ENCODE measurements at regions not wholly inside any gene's neighbourhood (a gene's known extent, or its start where the extent isn't known, plus 50 kb on each side); places are given as distances from the start of the nearest gene placed in this dataset.

DNA sequence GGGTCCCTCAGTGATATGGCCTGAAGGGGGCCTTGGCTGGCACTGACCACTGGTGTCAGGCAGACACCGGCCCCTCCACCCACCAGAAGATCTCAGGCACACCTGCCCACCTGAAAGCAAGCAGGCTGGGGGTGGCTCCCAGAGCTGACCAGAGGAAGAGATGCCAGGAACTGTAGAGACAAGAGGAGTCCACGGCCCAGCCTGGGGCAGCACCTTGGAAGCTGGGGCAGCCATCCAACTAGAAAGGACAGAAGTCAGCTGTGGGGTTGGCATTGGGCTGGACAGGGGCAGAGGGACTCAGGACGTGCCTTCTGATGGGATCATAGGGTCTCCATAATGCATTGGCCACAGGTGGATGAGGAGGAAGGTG is 144.3 kb downstream of the ZNF248 start:
- peaks cover 2% of the 10 kb centered on the region for H3K4me1 ChIP-seq (ENCODE audit: insufficient read depth, insufficient read length)
- no peak for DNase-seq (ENCODE audit: low read depth, low spot score)
- H3K4me3 ChIP-seq (ENCODE audit: insufficient read length, low read depth): no peak overlapping the region
- no peaks in the 10 kb centered on the region; the same call in 1 of the 2 replicates for H3K9me3 ChIP-seq (ENCODE audit: insufficient read depth, low read length)
- TF ChIP-seq YY1 (IDR thresholded peaks at IDR 0.05; ENCODE audit: insufficient read depth, insufficient read length): no peak
- TF ChIP-seq SUZ12 (IDR thresholded peaks at IDR 0.05; ENCODE audit: extremely low read depth, insufficient read depth, insufficient read length): no peak
- TF ChIP-seq ZNF274 (IDR thresholded peaks at IDR 0.05; ENCODE audit: low read depth, low read length): no peak
- H3K36me3 ChIP-seq (ENCODE audit: insufficient read depth, insufficient read length, low read length): no peaks in the 10 kb centered on the region
- H3K27me3 ChIP-seq (ENCODE audit: insufficient read depth, insufficient read length): no peaks in the 10 kb centered on the region
- H3K9ac ChIP-seq (ENCODE audit: insufficient read length, low read depth): no peak overlapping the region

DNA sequence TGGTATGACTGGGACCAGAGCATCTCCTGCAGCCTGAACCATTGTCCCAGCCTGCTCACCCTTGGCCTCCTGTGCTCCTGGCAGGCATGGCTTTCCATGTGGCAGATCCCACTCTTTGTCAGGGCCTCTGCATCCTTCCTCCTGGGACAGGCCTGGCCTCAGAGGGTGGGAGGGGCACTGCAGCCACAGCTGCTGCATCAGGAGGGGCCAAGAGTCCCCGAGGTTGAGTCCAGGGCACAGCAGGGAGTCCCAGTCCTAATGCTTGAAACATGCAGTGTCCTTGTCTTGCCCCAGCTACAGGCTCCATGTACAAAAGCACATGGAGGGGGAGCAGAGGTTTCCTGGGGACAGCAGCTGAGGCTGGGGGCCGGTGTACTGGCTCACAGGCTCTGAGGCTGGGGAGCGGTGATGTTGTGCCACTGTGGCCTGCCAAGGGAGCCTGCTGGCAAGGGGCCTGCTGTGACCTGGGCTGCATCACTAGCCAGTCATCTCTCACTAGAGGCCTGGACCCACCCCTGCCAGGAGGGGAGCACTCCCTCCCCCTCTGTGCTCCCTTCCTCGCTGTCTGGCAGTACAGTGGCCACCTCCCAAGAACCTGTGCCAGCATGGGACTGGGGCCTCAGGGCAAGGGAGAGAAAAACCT is 144.8 kb downstream of the ZNF248 start:
- Histone ChIP-seq H3K27me3 (ENCODE audit: insufficient read depth, insufficient read length) (no peaks in the 10 kb centered on the region), H3K4me3 (ENCODE audit: insufficient read length, low read depth) (no peak overlapping the region), H3K4me1 (ENCODE audit: insufficient read depth, insufficient read length) (peaks cover 2% of the 10 kb centered on the region), H3K9ac (ENCODE audit: insufficient read length, low read depth) (no peak overlapping the region), H3K9me3 (ENCODE audit: insufficient read depth, low read length) (no peaks in the 10 kb centered on the region; the same call in 1 of the 2 replicates), H3K36me3 (ENCODE audit: insufficient read depth, insufficient read length, low read length) (no peaks in the 10 kb centered on the region)
- no peak for DNase-seq (ENCODE audit: low read depth, low spot score)
- TF ChIP-seq YY1 (IDR thresholded peaks at IDR 0.05; ENCODE audit: insufficient read depth, insufficient read length): no peak
- TF ChIP-seq SUZ12 (IDR thresholded peaks at IDR 0.05; ENCODE audit: extremely low read depth, insufficient read depth, insufficient read length): no peak
- no peak for TF ChIP-seq ZNF274 (IDR thresholded peaks at IDR 0.05; ENCODE audit: low read depth, low read length)

DNA sequence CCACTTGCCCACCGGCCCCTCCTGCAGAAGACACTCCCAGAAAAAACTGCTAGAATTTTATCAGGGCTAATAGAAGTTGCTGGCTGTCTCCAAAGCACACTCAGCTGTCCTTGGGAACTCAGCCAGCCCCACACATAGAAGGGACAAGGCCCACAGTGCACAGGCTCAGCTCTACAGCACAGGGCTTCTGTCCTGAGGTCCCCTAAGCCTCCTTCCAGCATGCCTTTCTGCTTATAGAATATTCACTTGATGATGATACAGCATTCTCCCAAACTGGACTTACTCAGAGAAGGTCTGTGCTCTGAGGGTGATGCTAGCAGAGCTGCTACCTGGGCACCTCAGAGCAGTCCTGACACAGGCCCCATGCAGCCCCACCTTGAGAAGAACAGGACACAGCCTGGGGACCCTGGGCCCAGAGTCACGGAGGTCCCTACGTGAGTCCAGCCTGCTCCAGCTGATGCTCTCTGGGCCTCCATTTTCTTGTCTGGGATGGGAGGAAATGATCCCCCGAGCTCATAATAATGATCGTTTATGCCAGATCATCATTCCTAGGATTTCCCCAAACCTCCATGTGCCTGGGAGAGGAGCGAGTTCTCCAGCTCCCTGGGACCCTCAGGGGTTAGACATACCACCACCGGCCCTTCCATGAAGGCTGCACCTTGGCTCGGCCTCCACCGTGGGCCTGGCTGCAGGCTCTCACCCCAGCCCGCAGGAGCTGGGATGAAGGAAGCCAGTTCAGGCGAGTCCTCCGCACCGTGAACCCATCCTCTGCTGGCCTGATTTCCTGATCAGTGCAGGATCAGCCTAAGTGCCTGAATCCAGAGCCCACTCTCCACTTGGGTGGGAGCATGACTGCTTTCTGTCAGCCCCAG is 145.6 kb downstream of the ZNF248 start:
- TF ChIP-seq SUZ12 (IDR thresholded peaks at IDR 0.05; ENCODE audit: extremely low read depth, insufficient read depth, insufficient read length) (no peak), ZNF274 (IDR thresholded peaks at IDR 0.05; ENCODE audit: low read depth, low read length) (no peak), YY1 (IDR thresholded peaks at IDR 0.05; ENCODE audit: insufficient read depth, insufficient read length) (no peak)
- no peak overlapping the region for H3K9ac ChIP-seq (ENCODE audit: insufficient read length, low read depth)
- no peak for DNase-seq (ENCODE audit: low read depth, low spot score)
- no peaks in the 10 kb centered on the region; the same call in 1 of the 2 replicates for H3K9me3 ChIP-seq (ENCODE audit: insufficient read depth, low read length)
- no peaks in the 10 kb centered on the region for H3K27me3 ChIP-seq (ENCODE audit: insufficient read depth, insufficient read length)
- no peak overlapping the region for H3K4me3 ChIP-seq (ENCODE audit: insufficient read length, low read depth)
- H3K4me1 ChIP-seq (ENCODE audit: insufficient read depth, insufficient read length): peaks cover 2% of the 10 kb centered on the region
- H3K36me3 ChIP-seq (ENCODE audit: insufficient read depth, insufficient read length, low read length): no peaks in the 10 kb centered on the region

DNA sequence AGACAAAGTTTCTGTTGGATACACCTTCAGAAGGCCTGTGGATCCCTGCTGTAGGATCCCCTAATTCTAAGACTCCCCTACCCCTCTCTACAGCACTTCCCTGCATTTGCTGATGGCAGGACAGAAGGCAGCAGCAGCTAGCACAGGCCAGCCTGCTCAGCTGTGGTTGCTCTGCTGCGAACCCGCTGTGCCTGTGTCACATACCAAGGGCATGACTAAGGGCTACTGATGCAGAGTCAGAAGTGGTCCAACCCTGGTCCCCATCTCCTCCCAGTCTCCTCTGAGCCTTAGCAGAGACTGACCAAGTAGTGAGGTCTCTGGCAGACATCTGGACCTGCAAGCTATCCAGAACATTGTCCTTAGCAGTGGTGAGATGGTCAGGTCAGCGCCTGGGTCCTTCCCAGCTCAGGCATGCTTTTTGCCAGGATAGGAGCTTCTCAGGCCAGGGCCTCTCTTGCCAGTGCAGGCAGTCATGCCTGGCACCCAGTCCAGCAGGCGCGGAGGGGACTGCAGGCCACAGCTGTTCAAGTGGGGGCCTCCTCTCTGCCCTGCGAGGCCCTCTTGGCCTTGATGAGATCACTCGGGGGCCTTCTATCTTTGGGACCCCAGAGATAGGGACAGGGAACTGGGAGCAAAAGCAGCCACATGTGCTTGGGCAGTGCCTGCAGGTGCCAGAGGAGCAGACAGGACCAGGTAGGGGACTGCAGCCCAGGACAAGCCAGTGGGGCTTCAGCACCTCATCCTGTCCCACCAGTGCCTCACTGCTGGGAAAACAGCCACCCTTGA is 146.4 kb downstream of the ZNF248 start:
- TF ChIP-seq YY1 (IDR thresholded peaks at IDR 0.05; ENCODE audit: insufficient read depth, insufficient read length): no peak
- no peak for TF ChIP-seq ZNF274 (IDR thresholded peaks at IDR 0.05; ENCODE audit: low read depth, low read length)
- no peak for TF ChIP-seq SUZ12 (IDR thresholded peaks at IDR 0.05; ENCODE audit: extremely low read depth, insufficient read depth, insufficient read length)
- H3K36me3 ChIP-seq (ENCODE audit: insufficient read depth, insufficient read length, low read length): no peaks in the 10 kb centered on the region
- H3K27me3 ChIP-seq (ENCODE audit: insufficient read depth, insufficient read length): no peaks in the 10 kb centered on the region
- no peak overlapping the region for H3K9ac ChIP-seq (ENCODE audit: insufficient read length, low read depth)
- DNase-seq (ENCODE audit: low read depth, low spot score): no peak
- no peak overlapping the region for H3K4me3 ChIP-seq (ENCODE audit: insufficient read length, low read depth)
- peaks cover 2% of the 10 kb centered on the region for H3K4me1 ChIP-seq (ENCODE audit: insufficient read depth, insufficient read length)
- H3K9me3 ChIP-seq (ENCODE audit: insufficient read depth, low read length): no peaks in the 10 kb centered on the region; the same call in 1 of the 2 replicates

DNA sequence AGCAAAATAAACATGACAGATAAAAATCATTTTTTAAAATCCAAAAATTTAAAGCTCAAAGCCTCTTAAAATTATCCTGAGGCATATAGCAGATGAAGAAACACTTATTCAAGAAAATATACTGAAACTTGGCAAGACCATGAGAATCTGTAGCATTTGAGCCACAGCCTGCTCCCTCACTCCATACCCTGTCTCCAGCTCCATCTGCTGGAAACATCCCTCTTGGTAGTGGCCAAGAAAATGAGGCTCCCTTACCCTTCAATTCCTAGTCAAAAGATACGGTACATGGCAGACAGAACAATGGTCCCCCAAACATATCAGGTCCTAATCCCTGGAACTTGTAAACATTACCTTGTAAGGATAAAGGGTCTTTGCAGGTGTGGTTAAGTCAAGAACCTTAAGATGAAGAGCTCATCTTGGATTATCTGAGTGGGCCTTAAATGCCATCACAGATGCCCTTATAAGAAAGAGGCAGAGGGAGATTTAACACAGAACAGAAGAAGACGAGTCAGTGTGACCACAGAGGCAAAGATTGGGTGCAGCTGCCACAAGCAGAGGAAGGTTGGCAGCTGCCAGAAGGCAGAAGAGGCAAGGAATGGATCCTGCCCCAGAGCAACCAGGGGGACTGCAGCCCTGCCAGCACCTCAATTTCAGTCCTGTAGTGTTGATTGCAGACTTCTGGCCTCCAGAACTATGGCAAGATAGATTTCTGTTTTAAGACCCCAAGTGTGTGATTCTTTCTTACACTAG is 149.4 kb downstream of the ZNF248 start:
- Histone ChIP-seq H3K4me1 (ENCODE audit: insufficient read depth, insufficient read length) (peaks cover 2% of the 10 kb centered on the region), H3K4me3 (ENCODE audit: insufficient read length, low read depth) (no peak overlapping the region), H3K9ac (ENCODE audit: insufficient read length, low read depth) (no peak overlapping the region), H3K27me3 (ENCODE audit: insufficient read depth, insufficient read length) (no peaks in the 10 kb centered on the region), H3K36me3 (ENCODE audit: insufficient read depth, insufficient read length, low read length) (no peaks in the 10 kb centered on the region), H3K9me3 (ENCODE audit: insufficient read depth, low read length) (no peaks in the 10 kb centered on the region; the same call in 1 of the 2 replicates)
- no peak for TF ChIP-seq SUZ12 (IDR thresholded peaks at IDR 0.05; ENCODE audit: extremely low read depth, insufficient read depth, insufficient read length)
- no peak for TF ChIP-seq ZNF274 (IDR thresholded peaks at IDR 0.05; ENCODE audit: low read depth, low read length)
- no peak for TF ChIP-seq YY1 (IDR thresholded peaks at IDR 0.05; ENCODE audit: insufficient read depth, insufficient read length)
- no peak for DNase-seq (ENCODE audit: low read depth, low spot score)

DNA sequence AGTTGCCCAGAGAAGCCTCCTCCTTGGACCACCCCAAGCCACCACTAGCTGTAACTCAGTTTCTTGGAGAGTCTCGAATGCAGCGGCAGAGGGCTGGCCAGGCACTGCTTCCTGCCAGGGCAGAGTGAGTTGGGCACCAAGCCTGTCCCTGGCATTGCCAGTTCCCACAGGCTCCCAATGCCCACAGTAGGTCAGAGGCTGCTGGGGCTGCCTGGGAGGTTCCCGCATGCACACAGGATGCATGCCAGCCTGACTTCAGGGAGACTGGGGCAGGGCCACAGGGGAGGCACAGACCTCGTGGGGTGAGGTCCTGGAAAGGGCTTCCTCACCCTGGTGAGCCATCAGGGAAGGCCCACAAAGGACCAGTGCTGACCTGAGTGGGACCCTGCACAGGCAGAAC is 152.8 kb downstream of the ZNF248 start:
- DNase-seq (ENCODE audit: low read depth, low spot score): no peak
- H3K27me3 ChIP-seq (ENCODE audit: insufficient read depth, insufficient read length): no peaks in the 10 kb centered on the region
- no peak overlapping the region for H3K9ac ChIP-seq (ENCODE audit: insufficient read length, low read depth)
- no peaks in the 10 kb centered on the region for H3K36me3 ChIP-seq (ENCODE audit: insufficient read depth, insufficient read length, low read length)
- H3K9me3 ChIP-seq (ENCODE audit: insufficient read depth, low read length): no peaks in the 10 kb centered on the region
- no peak for TF ChIP-seq YY1 (IDR thresholded peaks at IDR 0.05; ENCODE audit: insufficient read depth, insufficient read length)
- TF ChIP-seq SUZ12 (IDR thresholded peaks at IDR 0.05; ENCODE audit: extremely low read depth, insufficient read depth, insufficient read length): no peak
- no peak for TF ChIP-seq ZNF274 (IDR thresholded peaks at IDR 0.05; ENCODE audit: low read depth, low read length)
- no peaks in the 10 kb centered on the region for H3K4me1 ChIP-seq (ENCODE audit: insufficient read depth, insufficient read length)
- no peak overlapping the region for H3K4me3 ChIP-seq (ENCODE audit: insufficient read length, low read depth)

Data from NT2/D1 (cell line).